Mucosa of descending colon (tissue), 3 donors: ENCODE measurements at regions not wholly inside any gene's neighbourhood (a gene's known extent, or its start where the extent isn't known, plus 50 kb on each side); places are given as distances from the start of the nearest gene placed in this dataset.
"Not testable (repeated sequence)": the region's sequence is repeated elsewhere in the genome, so short reads cannot be mapped to it uniquely, and the experiment has no call there.

Experiments used
- ATAC-seq: fragments of 200-7000 bp; cut with Tn5 transposase; one replicate; pipeline ENCODE4 v1.9.1; 2020; ENCODE audit warnings: mild to moderate bottlenecking, moderate library complexity
- DNase-seq, 3 donors: peaks; one replicate each; pipeline ENCODE4 v3.0.0-alpha.2; 2020
- H3K36me3 ChIP-seq: fragments of 200-600 bp; one replicate; pipeline ENCODE4 v1.8.0; 2021; ENCODE audit warnings: low read depth, mild to moderate bottlenecking
- H3K4me1 ChIP-seq: fragments of 200-600 bp; one replicate; pipeline ENCODE4 v1.8.0; 2021; ENCODE audit warnings: low read depth, mild to moderate bottlenecking
- H3K4me3 ChIP-seq: fragments of 200-600 bp; one replicate; pipeline ENCODE4 v1.8.0; 2021; ENCODE audit warnings: mild to moderate bottlenecking
- H3K9me3 ChIP-seq: fragments of 200-600 bp; one replicate; pipeline ENCODE4 v1.8.0; 2021; ENCODE audit warnings: mild to moderate bottlenecking
- intact Hi-C, 2 donors: fragments of 100-400 bp; cut with DNase I in 1 of 2; cut with micrococcal nuclease in 1 of 2; formaldehyde crosslinking; loops; one replicate each; pipeline versions ENCODE4 v1.11.0 to v1.11.1; 2022; cut with DNase I, micrococcal nuclease
- TF ChIP-seq, protein P1 (sequence below): fragments of 200-600 bp; IDR thresholded peaks from one replicate; pipeline ENCODE4 v1.8.0; 2022; ENCODE audit warnings: antibody characterized with exemption, mild to moderate bottlenecking
- donor health status: DM: no; HTN: no; CAD: no; lungs with moderate emphysema.
- donor health status: DM: no; HTN: no; CAD: no.
- donor health status: DM: no; HTN: yes; CAD: no.

- no peak for DNase-seq
- no peak for ATAC-seq
- Histone ChIP-seq H3K9me3 (peaks cover 5% of the 10 kb centered on the region), H3K36me3 (no peaks in the 10 kb centered on the region), H3K4me3 (no peak overlapping the region), H3K4me1 (no peaks in the 10 kb centered on the region)
- intact Hi-C loops: no loop called here
- TF ChIP-seq, protein P1, sequence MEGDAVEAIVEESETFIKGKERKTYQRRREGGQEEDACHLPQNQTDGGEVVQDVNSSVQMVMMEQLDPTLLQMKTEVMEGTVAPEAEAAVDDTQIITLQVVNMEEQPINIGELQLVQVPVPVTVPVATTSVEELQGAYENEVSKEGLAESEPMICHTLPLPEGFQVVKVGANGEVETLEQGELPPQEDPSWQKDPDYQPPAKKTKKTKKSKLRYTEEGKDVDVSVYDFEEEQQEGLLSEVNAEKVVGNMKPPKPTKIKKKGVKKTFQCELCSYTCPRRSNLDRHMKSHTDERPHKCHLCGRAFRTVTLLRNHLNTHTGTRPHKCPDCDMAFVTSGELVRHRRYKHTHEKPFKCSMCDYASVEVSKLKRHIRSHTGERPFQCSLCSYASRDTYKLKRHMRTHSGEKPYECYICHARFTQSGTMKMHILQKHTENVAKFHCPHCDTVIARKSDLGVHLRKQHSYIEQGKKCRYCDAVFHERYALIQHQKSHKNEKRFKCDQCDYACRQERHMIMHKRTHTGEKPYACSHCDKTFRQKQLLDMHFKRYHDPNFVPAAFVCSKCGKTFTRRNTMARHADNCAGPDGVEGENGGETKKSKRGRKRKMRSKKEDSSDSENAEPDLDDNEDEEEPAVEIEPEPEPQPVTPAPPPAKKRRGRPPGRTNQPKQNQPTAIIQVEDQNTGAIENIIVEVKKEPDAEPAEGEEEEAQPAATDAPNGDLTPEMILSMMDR: no peak
These were observed 105.4 kb upstream of the LY86 start for GRCh38 chr6:6483168-6483567.

DNA sequence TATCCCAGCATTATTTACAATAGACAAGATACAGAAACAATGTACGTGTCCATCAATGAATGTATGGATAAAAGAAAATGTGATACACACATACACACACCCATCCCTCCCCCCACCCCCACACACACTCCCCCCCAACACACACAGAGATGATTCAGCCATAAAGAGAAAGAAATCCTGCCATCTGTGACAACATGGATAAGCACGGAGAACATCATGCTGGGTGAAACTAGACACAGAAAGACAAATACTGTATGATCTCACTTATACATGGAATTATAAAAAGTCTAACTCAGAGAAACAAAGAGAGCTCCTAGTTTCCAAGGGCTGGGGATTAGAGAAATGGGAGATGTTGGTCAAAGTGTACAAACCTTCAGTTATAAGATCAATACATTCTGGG is 104.8 kb upstream of the LY86 start:
- intact Hi-C loops: no loop called here
- H3K36me3 ChIP-seq: no peaks in the 10 kb centered on the region
- no peaks in the 10 kb centered on the region for H3K4me1 ChIP-seq
- peaks cover 5% of the 10 kb centered on the region for H3K9me3 ChIP-seq
- TF ChIP-seq, protein P1: no peak
- ATAC-seq: no peak
- no peak overlapping the region for H3K4me3 ChIP-seq
- DNase-seq: no peak

DNA sequence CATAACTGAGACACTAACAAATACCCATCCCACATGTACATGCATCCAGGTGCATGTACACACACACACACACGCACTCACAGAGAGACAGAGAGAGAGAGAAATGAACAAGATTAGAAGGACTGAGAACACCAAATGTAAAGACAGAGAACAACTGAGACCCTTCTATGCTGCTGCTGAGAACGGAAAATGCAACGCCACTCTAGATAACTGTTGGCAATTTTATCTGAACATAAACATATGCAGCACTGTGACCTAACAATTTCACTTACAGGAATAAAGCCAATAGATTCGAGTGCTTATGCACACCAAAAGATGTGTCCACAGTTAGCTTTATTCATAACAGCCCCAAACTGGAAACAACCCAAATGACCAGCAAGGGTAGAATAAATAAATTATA is 103.8 kb upstream of the LY86 start:
- TF ChIP-seq, protein P1: no peak
- ATAC-seq: no peak
- Histone ChIP-seq H3K4me3 (no peak overlapping the region), H3K4me1 (no peaks in the 10 kb centered on the region), H3K9me3 (peaks cover 5% of the 10 kb centered on the region), H3K36me3 (no peaks in the 10 kb centered on the region)
- intact Hi-C loops: no loop called here
- no peak for DNase-seq

- Histone ChIP-seq H3K4me1 (no peaks in the 10 kb centered on the region), H3K9me3 (peaks cover 5% of the 10 kb centered on the region), H3K36me3 (no peaks in the 10 kb centered on the region), H3K4me3 (no peak overlapping the region)
- TF ChIP-seq, protein P1: no peak
- DNase-seq (no peak), ATAC-seq (no peak)
- intact Hi-C loops: no loop called here
These were observed 101.9 kb upstream of the LY86 start for GRCh38 chr6:6486595-6486994.

DNA sequence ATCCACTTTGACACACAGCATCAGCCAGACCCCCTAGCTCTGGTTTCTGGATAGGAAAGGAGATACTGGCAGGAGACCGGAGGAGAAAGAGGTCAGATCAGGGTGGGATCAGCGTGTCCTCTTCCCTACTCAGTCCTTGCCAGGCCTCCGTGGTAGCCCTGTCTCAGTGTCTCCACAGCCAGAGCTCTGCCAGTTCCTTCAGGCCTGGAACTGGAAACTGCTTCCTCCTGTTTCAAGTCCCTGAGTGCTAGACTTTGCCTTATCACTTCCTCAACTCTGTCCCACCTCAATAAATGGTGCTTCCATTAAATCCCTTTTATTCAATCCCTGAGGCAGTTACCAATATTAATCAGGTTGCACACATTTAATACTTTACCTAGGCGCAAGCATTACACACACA is 96.8 kb upstream of the LY86 start:
- Histone ChIP-seq H3K4me1 (no peaks in the 10 kb centered on the region), H3K4me3 (no peak overlapping the region), H3K36me3 (no peaks in the 10 kb centered on the region), H3K9me3 (no peaks in the 10 kb centered on the region)
- intact Hi-C loops: no loop called here
- TF ChIP-seq, protein P1: no peak
- ATAC-seq (no peak), DNase-seq (no peak)

DNA sequence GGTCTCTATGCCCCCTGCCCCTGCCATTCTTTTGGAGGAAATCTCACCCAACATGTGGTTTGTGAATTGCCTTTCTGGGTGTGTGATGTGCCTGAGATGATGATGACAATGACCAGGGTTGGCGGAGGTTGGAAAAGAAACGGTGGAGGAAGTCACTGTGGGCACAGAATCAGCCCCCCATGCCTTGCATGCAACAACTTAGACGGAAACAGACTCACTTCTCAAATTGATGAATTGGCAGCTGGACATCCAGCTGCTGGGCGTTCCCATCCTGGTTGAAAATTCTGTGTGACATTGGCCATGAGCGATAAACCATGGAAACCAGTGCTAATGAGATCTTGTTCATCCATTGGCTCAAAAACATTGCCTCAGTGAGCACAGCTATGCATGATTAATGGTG is 95.8 kb upstream of the LY86 start:
- intact Hi-C loops: no loop called here
- Histone ChIP-seq H3K36me3 (no peaks in the 10 kb centered on the region), H3K4me1 (no peaks in the 10 kb centered on the region), H3K9me3 (no peaks in the 10 kb centered on the region), H3K4me3 (no peak overlapping the region)
- TF ChIP-seq, protein P1: no peak
- ATAC-seq (no peak), DNase-seq (no peak)

- H3K9me3 ChIP-seq, H3K4me3 ChIP-seq, ATAC-seq, intact Hi-C loops, DNase-seq, H3K36me3 ChIP-seq, H3K4me1 ChIP-seq: not testable (repeated sequence)
These were observed 94.4 kb upstream of the LY86 start for GRCh38 chr6:6494139-6494538.
